PC-3 (cell line): ENCODE measurements at regions not wholly inside any gene's neighbourhood (a gene's known extent, or its start where the extent isn't known, plus 50 kb on each side); places are given as distances from the start of the nearest gene placed in this dataset.

Source experiments
- ATAC-seq: fragments of 200-7000 bp; cut with Tn5 transposase; 2 replicates; pipeline ENCODE4 v1.9.1; 2020; ENCODE audit warnings: mild to moderate bottlenecking, moderate library complexity
- BruUV-seq: library from RNA; stranded (reverse); fragments of 400-500 nt; replicated peaks from 2 replicates; lab custom pipeline; 2021; lab: Mats Ljungman, UMichigan
- CTCF ChIA-PET: fragments of 300-600 bp; sonication (Branson Sonifier 250); formaldehyde crosslinking; loops from one replicate; lab custom pipeline; 2022; ENCODE audit warnings: antibody characterized with exemption; lab: Charles Lee
- POLR2A ChIA-PET: fragments of 300-600 bp; sonication (Branson Sonifier 250); formaldehyde crosslinking; loops from one replicate; lab custom pipeline; 2022; ENCODE audit warnings: antibody characterized with exemption; ENCODE audit not compliant: unreplicated experiment; lab: Charles Lee
- DNase-seq: peaks from one replicate; pipeline ENCODE4 v3.0.0-alpha.2; 2015
- H2AFZ ChIP-seq: fragments of 300-600 bp; sonication (generic); 2 replicates; pipeline ENCODE4 v1.6.0; 2016; ENCODE audit warnings: antibody characterized with exemption, low read length
- H3F3A ChIP-seq: fragments of 300-600 bp; sonication (generic); one replicate; pipeline ENCODE4 v1.6.0; 2017; ENCODE audit warnings: antibody characterized with exemption, low read length, control low read depth, mild to moderate bottlenecking; ENCODE audit not compliant: unreplicated experiment
- H3K27ac ChIP-seq: fragments of 300-600 bp; sonication (generic); 2 replicates; pipeline ENCODE4 v1.5.1; 2016; ENCODE audit warnings: mild to moderate bottlenecking, low read length
- H3K27me3 ChIP-seq: fragments of 300-600 bp; sonication (generic); 2 replicates; pipeline ENCODE4 v1.6.1; 2016; ENCODE audit warnings: low read length, mixed read lengths
- H3K36me3 ChIP-seq: fragments of 300-600 bp; sonication (generic); 2 replicates; pipeline ENCODE4 v1.6.1; 2016; ENCODE audit warnings: low read depth, mixed run types, low read length, mixed read lengths
- H3K4me1 ChIP-seq: fragments of 300-600 bp; sonication (generic); 2 replicates; pipeline ENCODE4 v1.5.1; 2016; ENCODE audit warnings: low read length; ENCODE audit not compliant: insufficient read depth
- H3K4me2 ChIP-seq: fragments of 300-600 bp; sonication (generic); 2 replicates; pipeline ENCODE4 v1.6.0; 2016; ENCODE audit warnings: low read length
- H3K4me3 ChIP-seq: fragments of 300-600 bp; sonication (generic); 2 replicates; pipeline ENCODE4 v1.5.1; 2016; ENCODE audit warnings: mild to moderate bottlenecking, low read length, mixed read lengths
- H3K79me2 ChIP-seq: fragments of 300-600 bp; sonication (generic); 2 replicates; pipeline ENCODE4 v1.6.1; 2017; ENCODE audit warnings: low read length, mixed read lengths
- H3K9ac ChIP-seq: fragments of 300-600 bp; sonication (generic); 2 replicates; pipeline ENCODE4 v1.6.0; 2016; ENCODE audit warnings: mild to moderate bottlenecking, low read length
- H3K9me2 ChIP-seq: fragments of 300-600 bp; sonication (generic); replicated peaks from 2 replicates; pipeline ENCODE4 v1.6.1; 2016; ENCODE audit warnings: mixed run types, low read length, mixed read lengths
- H3K9me3 ChIP-seq: fragments of 300-600 bp; sonication (generic); 2 replicates; pipeline ENCODE4 v1.6.1; 2016; ENCODE audit warnings: low read length, mixed read lengths
- H4K20me1 ChIP-seq: fragments of 300-600 bp; sonication (generic); 2 replicates; pipeline ENCODE4 v1.6.1; 2016; ENCODE audit warnings: low read length, mixed read lengths
- EZH2 ChIP-seq: fragments of 300-600 bp; sonication (generic); IDR thresholded peaks from one replicate; pipeline ENCODE4 v1.6.1; 2017; ENCODE audit warnings: antibody characterized with exemption, mild to moderate bottlenecking, low read length; ENCODE audit not compliant: unreplicated experiment
- EZH2phosphoT487 ChIP-seq: fragments of 300-600 bp; sonication (generic); IDR thresholded peaks from 2 replicates; pipeline ENCODE4 v1.6.1; 2018; ENCODE audit warnings: mild to moderate bottlenecking, antibody characterized with exemption, low read length, borderline replicate concordance
- intact Hi-C: fragments of 100-400 bp; cut with micrococcal nuclease; formaldehyde crosslinking; loops from 2 replicates; pipeline ENCODE4 v1.9.0; 2023
- TF ChIP-seq, protein P1 (sequence below): fragments of 300-600 bp; sonication (generic); conservative IDR thresholded peaks from 2 replicates; pipeline ENCODE4 v1.5.1; 2017; ENCODE audit warnings: antibody characterized with exemption, low read depth, mild to moderate bottlenecking, low read length

DNA sequence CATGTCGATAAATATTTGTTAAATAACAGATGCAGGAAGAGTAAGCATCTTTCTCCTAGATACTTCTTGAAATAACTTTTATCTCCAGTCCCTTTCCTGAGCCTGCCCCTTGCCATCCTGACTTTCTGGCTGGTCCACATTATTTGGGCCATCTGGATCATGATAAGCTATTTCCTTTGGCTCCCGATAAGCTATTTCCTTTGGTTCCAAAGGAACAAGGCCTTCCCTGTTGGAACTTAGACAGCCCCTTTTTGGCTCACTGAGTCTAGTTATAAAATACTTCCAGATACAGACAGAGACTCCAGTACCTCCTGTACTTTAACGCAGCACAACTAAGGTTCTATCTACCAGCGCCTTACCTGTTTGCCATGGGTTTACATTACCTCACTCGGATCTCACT is 205.3 kb upstream of the CCDC150 start:
- H4K20me1 ChIP-seq = no peaks in the 10 kb centered on the region
- no peak for ATAC-seq
- no peaks in the 10 kb centered on the region for H3K79me2 ChIP-seq
- ChIA-PET POLR2A (no interaction called here), CTCF (no interaction called here)
- no peak overlapping the region for H2AFZ ChIP-seq
- H3K9me2 ChIP-seq = no peaks in the 10 kb centered on the region
- no peak overlapping the region for H3K9ac ChIP-seq
- H3K27ac ChIP-seq = no peak overlapping the region
- no peak overlapping the region for H3K4me2 ChIP-seq
- no peak for DNase-seq
- H3K4me3 ChIP-seq = no peak overlapping the region
- intact Hi-C loops = loop anchor here (5.0 kb wide), 1 partner anchor 323 kb away; no protein-coding TSS in a partner anchor
- TF ChIP-seq EZH2 (no peak), EZH2phosphoT487 (no peak)
- TF ChIP-seq, protein P1, sequence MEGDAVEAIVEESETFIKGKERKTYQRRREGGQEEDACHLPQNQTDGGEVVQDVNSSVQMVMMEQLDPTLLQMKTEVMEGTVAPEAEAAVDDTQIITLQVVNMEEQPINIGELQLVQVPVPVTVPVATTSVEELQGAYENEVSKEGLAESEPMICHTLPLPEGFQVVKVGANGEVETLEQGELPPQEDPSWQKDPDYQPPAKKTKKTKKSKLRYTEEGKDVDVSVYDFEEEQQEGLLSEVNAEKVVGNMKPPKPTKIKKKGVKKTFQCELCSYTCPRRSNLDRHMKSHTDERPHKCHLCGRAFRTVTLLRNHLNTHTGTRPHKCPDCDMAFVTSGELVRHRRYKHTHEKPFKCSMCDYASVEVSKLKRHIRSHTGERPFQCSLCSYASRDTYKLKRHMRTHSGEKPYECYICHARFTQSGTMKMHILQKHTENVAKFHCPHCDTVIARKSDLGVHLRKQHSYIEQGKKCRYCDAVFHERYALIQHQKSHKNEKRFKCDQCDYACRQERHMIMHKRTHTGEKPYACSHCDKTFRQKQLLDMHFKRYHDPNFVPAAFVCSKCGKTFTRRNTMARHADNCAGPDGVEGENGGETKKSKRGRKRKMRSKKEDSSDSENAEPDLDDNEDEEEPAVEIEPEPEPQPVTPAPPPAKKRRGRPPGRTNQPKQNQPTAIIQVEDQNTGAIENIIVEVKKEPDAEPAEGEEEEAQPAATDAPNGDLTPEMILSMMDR = no peak
- H3K9me3 ChIP-seq = no peaks in the 10 kb centered on the region
- H3K27me3 ChIP-seq = no peaks in the 10 kb centered on the region
- H3K4me1 ChIP-seq = no peaks in the 10 kb centered on the region
- BruUV-seq = no TSS peak
- H3F3A ChIP-seq = no peaks in the 10 kb centered on the region
- no peaks in the 10 kb centered on the region for H3K36me3 ChIP-seq

DNA sequence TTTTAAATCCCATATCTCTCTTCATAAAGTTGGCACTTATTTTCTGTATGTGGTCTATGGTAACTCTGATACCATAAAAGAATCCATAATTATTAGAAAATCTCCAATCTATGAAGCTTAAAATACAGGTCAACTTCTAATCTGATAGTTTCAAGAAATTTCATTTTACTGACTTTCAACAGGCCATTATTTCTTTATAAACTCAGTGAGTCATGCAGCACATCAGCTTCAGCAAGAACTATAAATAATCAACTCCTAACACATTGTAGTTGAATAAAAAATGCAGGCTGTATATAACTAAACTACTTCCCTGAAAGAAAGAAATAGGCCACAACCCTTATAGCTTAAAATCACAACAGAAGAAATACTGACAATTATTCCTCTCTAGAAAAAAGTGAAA is 204.3 kb upstream of the CCDC150 start:
- Histone ChIP-seq H3K4me2 (no peak overlapping the region), H3K36me3 (no peaks in the 10 kb centered on the region)
- CTCF ChIA-PET = no interaction called here

DNA sequence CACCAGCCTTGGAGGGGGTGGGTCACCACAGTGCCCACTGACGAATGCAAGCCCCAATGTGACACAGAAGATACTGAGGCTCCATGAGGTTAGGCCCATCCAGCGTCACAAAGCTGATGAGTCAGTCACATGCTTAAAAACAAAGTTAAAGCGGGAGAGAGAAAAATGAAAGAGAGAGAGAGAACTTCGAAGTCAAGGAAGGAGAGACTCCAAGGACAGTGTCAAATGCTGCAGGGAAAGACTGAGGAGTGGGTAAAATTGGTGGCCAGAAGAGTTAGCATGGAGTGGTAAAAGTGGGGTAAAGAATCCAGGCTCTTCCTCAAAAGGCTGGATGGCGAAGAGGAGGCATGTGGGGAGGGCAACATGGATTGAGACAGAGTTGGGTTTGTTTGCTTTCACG is 201.9 kb upstream of the CCDC150 start:
- H3F3A ChIP-seq = no peaks in the 10 kb centered on the region
- no peak overlapping the region for H2AFZ ChIP-seq
- H3K27me3 ChIP-seq = peaks cover 4% of the 10 kb centered on the region; the same call in 1 of the 2 replicates
- H3K4me2 ChIP-seq = no peak overlapping the region
- CTCF ChIA-PET = no interaction called here
- no peaks in the 10 kb centered on the region for H3K79me2 ChIP-seq
- no peaks in the 10 kb centered on the region for H3K4me1 ChIP-seq
- no peak for TF ChIP-seq EZH2phosphoT487
- TF ChIP-seq, protein P1 = no peak
- no peak for TF ChIP-seq EZH2
- no peaks in the 10 kb centered on the region for H3K36me3 ChIP-seq
- H3K9me3 ChIP-seq = no peaks in the 10 kb centered on the region
- no peak overlapping the region for H3K27ac ChIP-seq
- DNase-seq (no peak), ATAC-seq (no peak)
- H3K4me3 ChIP-seq = no peak overlapping the region
- BruUV-seq = no TSS peak
- H3K9me2 ChIP-seq = no peaks in the 10 kb centered on the region
- intact Hi-C loops = no loop called here
- H4K20me1 ChIP-seq = no peaks in the 10 kb centered on the region
- H3K9ac ChIP-seq = no peak overlapping the region
- POLR2A ChIA-PET = no interaction called here

More for the DNA sequence above, 204.3 kb upstream of the CCDC150 start:
- Histone ChIP-seq H2AFZ (no peak overlapping the region), H4K20me1 (no peaks in the 10 kb centered on the region), H3K9ac (no peak overlapping the region), H3K9me3 (no peaks in the 10 kb centered on the region), H3K27ac (no peak overlapping the region), H3F3A (no peaks in the 10 kb centered on the region), H3K4me1 (no peaks in the 10 kb centered on the region), H3K9me2 (no peaks in the 10 kb centered on the region), H3K27me3 (peaks cover 4% of the 10 kb centered on the region; the same call in 1 of the 2 replicates), H3K4me3 (no peak overlapping the region), H3K79me2 (no peaks in the 10 kb centered on the region)
- no TSS peak for BruUV-seq
- ATAC-seq (no peak), DNase-seq (no peak)
- TF ChIP-seq, protein P1 = no peak
- TF ChIP-seq EZH2phosphoT487 (no peak), EZH2 (no peak)
- POLR2A ChIA-PET = no interaction called here
- intact Hi-C loops = no loop called here
